Glomerular visceral epithelial cell (primary cell): ENCODE measurements at regions not wholly inside any gene's neighbourhood (a gene's known extent, or its start where the extent isn't known, plus 50 kb on each side); places are given as distances from the start of the nearest gene placed in this dataset.
"Not testable (repeated sequence)": the region's sequence is repeated elsewhere in the genome, so short reads cannot be mapped to it uniquely, and the experiment has no call there.

Experiments
- DNase-seq: peaks from one replicate; pipeline ENCODE4 v3.0.0-alpha.2; 2016; ENCODE audit errors: extremely low spot score

GRCh38 chr3:87727783-87728182, 331.0 kb downstream of the CGGBP1 start:
- DNase-seq, result no peak

- DNase-seq, result no peak
Measured at GRCh38 chr3:87719060-87719459, 339.7 kb downstream of the CGGBP1 start.

- no peak for DNase-seq
Measured at GRCh38 chr3:87710511-87710910, 348.3 kb downstream of the CGGBP1 start.

GRCh38 chr3:87710028-87710427, 348.8 kb downstream of the CGGBP1 start:
- DNase-seq, result no peak

- no peak for DNase-seq
Measured at GRCh38 chr3:87706176-87706575, 352.6 kb downstream of the CGGBP1 start.

GRCh38 chr3:87702600-87702999, 356.2 kb downstream of the CGGBP1 start:
- DNase-seq, result no peak

GRCh38 chr3:87696124-87697013, 362.4 kb downstream of the CGGBP1 start:
- no peak for DNase-seq

GRCh38 chr3:87694678-87695077, 364.1 kb downstream of the CGGBP1 start:
- DNase-seq, result no peak

- no peak for DNase-seq
Measured at GRCh38 chr3:87691109-87691508, 367.7 kb downstream of the CGGBP1 start.

- not testable (repeated sequence) for DNase-seq
Measured at GRCh38 chr3:87678984-87679660, 379.7 kb downstream of the CGGBP1 start.

GRCh38 chr3:87674397-87675161, 384.2 kb downstream of the CGGBP1 start:
- no peak for DNase-seq

- DNase-seq, result no peak
Measured at GRCh38 chr3:87673132-87673531, 385.7 kb downstream of the CGGBP1 start.

GRCh38 chr3:87654184-87654583, 377.8 kb upstream of the POU1F1 start:
- no peak for DNase-seq

GRCh38 chr3:87653138-87653537, 376.8 kb upstream of the POU1F1 start:
- not testable (repeated sequence) for DNase-seq

- DNase-seq, result no peak
Measured at GRCh38 chr3:87634426-87634825, 358.0 kb upstream of the POU1F1 start.

GRCh38 chr3:87627316-87627715, 350.9 kb upstream of the POU1F1 start:
- no peak for DNase-seq

- DNase-seq, result no peak
Measured at GRCh38 chr3:87626546-87626945, 350.2 kb upstream of the POU1F1 start.

GRCh38 chr3:87625876-87626275, 349.5 kb upstream of the POU1F1 start:
- DNase-seq, result no peak

- DNase-seq, result no peak
Measured at GRCh38 chr3:87624860-87625259, 348.5 kb upstream of the POU1F1 start.

GRCh38 chr3:87621667-87622066, 345.3 kb upstream of the POU1F1 start:
- no peak for DNase-seq

GRCh38 chr3:87615506-87615905, 339.1 kb upstream of the POU1F1 start:
- DNase-seq, result no peak

- DNase-seq, result no peak
Measured at GRCh38 chr3:87614998-87615397, 338.6 kb upstream of the POU1F1 start.
